Heart left ventricle (tissue), 13 donors: ENCODE measurements at regions not wholly inside any gene's neighbourhood (a gene's known extent, or its start where the extent isn't known, plus 50 kb on each side); places are given as distances from the start of the nearest gene placed in this dataset.

ENCODE experiments used
- POLR2A ChIP-seq, 2 donors: fragments of 450-650 bp; IDR thresholded peaks; one replicate each; pipeline ENCODE4 v1.6.1; 2017; ENCODE audit warnings: antibody characterized with exemption in 2 of 2, mild to moderate bottlenecking in 2 of 2, moderate library complexity in 2 of 2
- TF ChIP-seq, protein P1 (sequence below), 12 donors: fragments of 200-600 bp; sonication (generic) in 4 of 12; IDR thresholded peaks; one replicate each; pipeline versions ENCODE4 v1.5.0 to v1.8.0; 2018 to 2022; ENCODE audit warnings: antibody characterized with exemption in 12 of 12, mild to moderate bottlenecking in 5 of 12
- donor health status: ischemic (EF 13 %, LVEDD 7.1; RV severe dilation, severe dysfunction).
- donor health status: DM: no; HTN: yes; CAD: no.
- donor health status: DM: no; HTN: no; CAD: no.
- donor health status: ischemic (EF 25% LVEDD 6.9; RV normal size, moderate dysfunction).
- donor health status: ischemic (EF 25% LVEDD 5.7; RV mildly dilated, moderate dysfunction).
- donor health status: ischemic (EF 35%, LVEDD 5.7; RV mildly dilated, moderate dysfunction).
- donor health status: nonischemic (EF 11% LVEDD 7.7; RV severe dilation, severe dysfunction).
- donor health status: DM: yes; HTN: yes; CAD: no.
- donor health status: PGD.
- donor health status: ischemic (EF 29% LVEDD 5.4; RV normal size, mild dysfunction).
- donor health status: nonischemic (EF 23%, LVEDD 6.1; RV moderate dilation, normal function).

- TF ChIP-seq, protein P1, sequence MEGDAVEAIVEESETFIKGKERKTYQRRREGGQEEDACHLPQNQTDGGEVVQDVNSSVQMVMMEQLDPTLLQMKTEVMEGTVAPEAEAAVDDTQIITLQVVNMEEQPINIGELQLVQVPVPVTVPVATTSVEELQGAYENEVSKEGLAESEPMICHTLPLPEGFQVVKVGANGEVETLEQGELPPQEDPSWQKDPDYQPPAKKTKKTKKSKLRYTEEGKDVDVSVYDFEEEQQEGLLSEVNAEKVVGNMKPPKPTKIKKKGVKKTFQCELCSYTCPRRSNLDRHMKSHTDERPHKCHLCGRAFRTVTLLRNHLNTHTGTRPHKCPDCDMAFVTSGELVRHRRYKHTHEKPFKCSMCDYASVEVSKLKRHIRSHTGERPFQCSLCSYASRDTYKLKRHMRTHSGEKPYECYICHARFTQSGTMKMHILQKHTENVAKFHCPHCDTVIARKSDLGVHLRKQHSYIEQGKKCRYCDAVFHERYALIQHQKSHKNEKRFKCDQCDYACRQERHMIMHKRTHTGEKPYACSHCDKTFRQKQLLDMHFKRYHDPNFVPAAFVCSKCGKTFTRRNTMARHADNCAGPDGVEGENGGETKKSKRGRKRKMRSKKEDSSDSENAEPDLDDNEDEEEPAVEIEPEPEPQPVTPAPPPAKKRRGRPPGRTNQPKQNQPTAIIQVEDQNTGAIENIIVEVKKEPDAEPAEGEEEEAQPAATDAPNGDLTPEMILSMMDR (IDR thresholded peaks at IDR 0.05): no peak
- no peak for TF ChIP-seq POLR2A (IDR thresholded peaks at IDR 0.05)
These were observed 760.4 kb downstream of the MCTP2 start for GRCh38 chr15:94991718-94992117.
